ENCODE measurements at regions not wholly inside any gene's neighbourhood (a gene's known extent, or its start where the extent isn't known, plus 50 kb on each side); places are given as distances from the start of the nearest gene placed in this dataset.
A peak's percentile ranks its signal among the peaks of the same experiment; 100 is the strongest.

DNA sequence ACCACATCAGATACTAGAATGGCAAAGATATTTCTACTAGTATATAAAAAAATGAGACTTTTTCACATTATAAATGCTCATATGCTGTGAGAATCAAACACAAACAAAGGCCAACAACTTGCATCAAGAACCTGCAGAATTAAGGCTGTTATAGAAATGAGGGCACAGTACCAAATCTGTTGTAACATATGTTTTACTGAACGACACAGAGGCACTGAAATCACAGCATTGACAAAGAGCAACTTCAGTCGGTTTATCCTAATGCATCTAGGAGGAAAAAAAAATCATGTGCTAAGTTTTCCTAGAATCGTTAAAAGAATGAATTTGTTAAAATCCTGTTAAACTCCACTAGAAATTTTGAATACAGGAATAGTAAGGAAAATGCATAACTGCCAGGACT lies 617.4 kb upstream of the NETO1 start:
- DNase-seq (ENCODE audit: low read depth in 4 of 4, low spot score in 3 of 4), result no peak

GRCh38 chr18:73482901-73483300 lies 615.1 kb upstream of the NETO1 start:
- DNase-seq (ENCODE audit: low read depth in 4 of 4, low spot score in 3 of 4), result no peak

DNA sequence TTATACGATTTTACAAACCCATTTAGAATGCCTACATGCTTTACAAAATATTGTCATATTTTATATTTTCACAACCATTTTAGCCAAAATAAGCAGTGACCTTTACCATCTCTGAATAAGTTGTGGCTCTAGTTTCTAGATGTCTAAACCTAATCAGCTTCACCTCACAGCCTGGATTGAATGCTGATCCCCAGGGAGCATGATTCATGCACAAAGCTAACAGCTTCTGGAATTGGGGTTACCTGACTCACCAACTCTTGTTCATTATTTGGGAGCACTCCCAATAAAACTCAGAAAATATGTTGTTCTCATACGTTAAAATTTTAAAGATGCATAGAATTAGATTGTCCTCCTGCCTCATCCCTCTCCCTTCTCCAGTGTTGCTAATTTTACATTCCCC lies 611.7 kb upstream of the NETO1 start:
- no peak for DNase-seq (ENCODE audit: low read depth in 4 of 4, low spot score in 3 of 4)

- no peak for DNase-seq (ENCODE audit: low read depth in 4 of 4, low spot score in 3 of 4)
Observed at GRCh38 chr18:73478191-73478590, 610.4 kb upstream of the NETO1 start.

GRCh38 chr18:73476031-73476430 lies 608.2 kb upstream of the NETO1 start:
- DNase-seq (ENCODE audit: low read depth in 4 of 4, low spot score in 3 of 4), result no peak

- DNase-seq (ENCODE audit: low read depth in 4 of 4, low spot score in 3 of 4), result no peak
Observed at GRCh38 chr18:73462092-73462491, 594.3 kb upstream of the NETO1 start.

DNA sequence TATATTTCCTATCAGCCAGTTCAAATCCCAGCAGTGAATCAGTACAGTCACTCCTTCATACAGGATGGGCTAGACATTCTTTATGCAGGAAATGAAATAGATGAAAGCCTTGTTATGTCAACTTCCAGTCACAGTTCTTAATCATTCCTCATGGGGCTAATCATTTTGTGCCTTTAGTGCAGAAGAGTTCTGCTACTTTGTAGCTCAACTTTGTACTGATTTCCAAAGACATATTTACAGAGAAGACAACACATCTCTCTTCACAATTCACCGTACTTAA lies 593.9 kb upstream of the NETO1 start:
- DNase-seq (ENCODE audit: low read depth in 4 of 4, low spot score in 3 of 4), result no peak

GRCh38 chr18:73461038-73461779 lies 593.4 kb upstream of the NETO1 start:
- DNase-seq (ENCODE audit: low read depth in 4 of 4, low spot score in 3 of 4), result no peak

DNA sequence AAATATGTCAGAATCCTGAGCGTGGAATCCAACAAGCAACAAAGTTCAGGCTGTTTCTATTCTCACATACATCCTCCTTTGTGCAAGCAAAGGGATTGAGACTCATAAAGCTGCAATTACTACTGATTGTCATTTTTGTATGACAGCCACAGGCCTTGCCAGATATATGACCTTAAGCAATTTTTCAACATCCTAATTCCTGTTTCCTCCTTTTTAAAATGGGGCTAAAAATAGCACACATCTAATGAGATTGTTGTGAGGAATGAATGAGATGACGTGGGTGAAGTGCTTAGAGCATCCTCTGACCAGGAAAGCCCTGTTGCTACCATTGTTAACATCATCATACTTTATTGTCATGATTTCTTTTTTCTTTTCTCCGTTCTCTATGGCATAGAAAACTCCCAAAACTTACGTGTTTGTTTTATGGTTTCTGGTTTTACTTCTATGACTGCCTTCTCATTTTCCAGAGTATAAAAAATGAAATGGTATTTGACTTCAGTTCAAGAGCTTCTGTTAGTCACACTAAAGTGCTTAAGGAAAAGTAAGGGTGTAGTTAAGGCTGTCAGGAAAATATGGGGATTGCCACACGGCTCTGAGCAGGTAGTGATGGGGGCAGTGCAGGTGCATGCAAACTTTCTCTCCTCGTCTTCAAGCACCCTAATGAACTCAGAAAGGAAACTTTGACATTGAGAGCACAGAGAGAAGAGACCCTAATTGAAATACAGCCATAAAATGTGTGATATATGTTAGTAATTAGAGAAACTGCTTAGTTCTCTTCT lies 590.6 kb upstream of the NETO1 start:
- no peak for DNase-seq (ENCODE audit: low read depth in 4 of 4, low spot score in 3 of 4)

DNA sequence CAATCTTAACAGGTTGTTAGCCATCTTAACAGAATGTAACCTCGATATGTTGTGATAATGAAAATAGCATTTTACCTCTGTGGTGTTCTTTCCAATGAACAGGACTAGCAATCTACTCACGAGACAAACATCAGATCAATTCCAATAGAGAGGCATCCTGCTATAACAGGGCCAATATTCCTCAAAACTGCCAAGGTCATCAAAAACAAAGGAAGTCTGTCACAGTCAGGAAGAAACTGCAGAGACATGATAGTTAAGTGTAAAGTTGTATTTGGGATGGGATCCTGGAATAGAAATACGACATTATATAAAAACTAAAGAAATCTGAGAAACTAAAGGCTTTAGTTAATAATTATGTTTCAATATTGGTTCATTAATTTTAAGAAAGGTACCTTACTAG lies 588.9 kb upstream of the NETO1 start:
- DNase-seq (ENCODE audit: low read depth in 4 of 4, low spot score in 3 of 4), result no peak

- no peak for DNase-seq (ENCODE audit: low read depth in 4 of 4, low spot score in 3 of 4)
Observed at GRCh38 chr18:73452866-73453265, 585.1 kb upstream of the NETO1 start.

GRCh38 chr18:73446502-73446901 lies 578.7 kb upstream of the NETO1 start:
- no peak for DNase-seq (ENCODE audit: low read depth in 4 of 4, low spot score in 3 of 4)

- DNase-seq (ENCODE audit: low read depth in 4 of 4, low spot score in 3 of 4), result no peak
Observed at GRCh38 chr18:73431620-73432019, 563.8 kb upstream of the NETO1 start.

DNA sequence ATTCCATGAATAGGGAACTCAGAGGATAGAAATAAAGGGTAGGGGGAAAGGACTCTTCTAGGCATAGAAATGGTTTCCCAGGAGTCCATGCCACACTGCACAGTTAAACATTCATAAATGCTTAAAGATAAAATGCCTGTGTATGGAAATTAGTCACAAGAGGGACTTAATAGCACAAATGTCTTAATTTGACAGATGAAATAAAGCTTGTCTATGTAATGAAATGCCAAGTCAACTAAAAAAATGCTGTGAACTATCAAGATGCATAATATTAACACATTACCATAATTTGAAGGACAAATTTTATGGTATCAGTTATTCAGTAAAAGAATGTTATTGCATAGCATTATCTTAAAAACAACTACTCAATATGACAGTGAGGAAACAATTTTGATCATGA lies 553.2 kb upstream of the NETO1 start:
- no peak for DNase-seq (ENCODE audit: low read depth in 4 of 4, low spot score in 3 of 4)

- no peak for DNase-seq (ENCODE audit: low read depth in 4 of 4, low spot score in 3 of 4)
Observed at GRCh38 chr18:73419531-73419930, 551.7 kb upstream of the NETO1 start.

- DNase-seq (ENCODE audit: low read depth in 4 of 4, low spot score in 3 of 4), result no peak
Observed at GRCh38 chr18:73414598-73414997, 546.8 kb upstream of the NETO1 start.

- DNase-seq (ENCODE audit: low read depth in 4 of 4, low spot score in 3 of 4), result no peak
Observed at GRCh38 chr18:73414069-73414468, 546.3 kb upstream of the NETO1 start.

DNA sequence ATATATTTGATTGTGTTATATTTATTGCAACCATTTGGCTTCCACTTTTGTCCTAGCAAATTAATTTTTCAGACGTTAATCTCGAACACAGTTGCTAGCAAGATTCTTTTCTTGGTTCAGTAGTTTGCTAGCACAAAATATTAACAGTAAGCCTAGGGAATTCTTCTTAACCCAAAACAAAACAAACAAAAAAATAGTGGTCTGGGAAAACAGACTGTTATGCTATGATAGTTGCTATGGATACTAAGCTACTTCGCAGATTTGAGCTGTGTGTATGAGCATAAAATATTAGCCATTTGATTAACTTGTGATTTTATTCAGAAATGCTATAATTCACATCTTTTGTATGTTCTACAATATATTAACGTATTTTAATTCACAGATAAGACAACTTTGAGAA lies 541.5 kb upstream of the NETO1 start:
- no peak for DNase-seq (ENCODE audit: low read depth in 4 of 4, low spot score in 3 of 4)

GRCh38 chr18:73408469-73408868 lies 540.7 kb upstream of the NETO1 start:
- no peak for DNase-seq (ENCODE audit: low read depth in 4 of 4, low spot score in 3 of 4)

- peak in 3 of 4 donors; percentile 18 to 46 (median 19) for DNase-seq (ENCODE audit: low read depth in 4 of 4, low spot score in 3 of 4)
Observed at GRCh38 chr18:73407506-73407905, 539.7 kb upstream of the NETO1 start.

DNA sequence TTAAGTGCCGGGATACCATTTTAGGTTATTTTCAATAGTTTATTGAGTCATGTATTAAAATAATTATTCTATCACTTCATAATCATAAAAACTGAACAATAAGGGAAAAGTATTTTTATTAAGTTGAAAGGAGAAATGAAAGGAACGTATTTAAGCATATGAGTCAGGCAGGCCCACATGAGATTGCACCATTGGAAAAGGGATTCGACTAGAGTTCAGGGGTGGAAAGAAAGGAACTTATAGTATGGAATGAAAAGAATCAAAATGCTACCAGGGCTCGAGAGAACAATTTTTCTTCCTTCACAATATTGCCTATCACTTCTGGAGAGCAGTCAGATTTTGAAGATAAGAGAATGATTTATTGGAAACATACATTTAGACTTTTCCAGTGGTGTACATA lies 516.5 kb upstream of the NETO1 start:
- no peak for DNase-seq (ENCODE audit: low read depth in 4 of 4, low spot score in 3 of 4)

- no peak for DNase-seq (ENCODE audit: low read depth in 4 of 4, low spot score in 3 of 4)
Observed at GRCh38 chr18:73381699-73382036, 513.9 kb upstream of the NETO1 start.
